Natural killer cell treated with Interleukin-12 subunit alpha and Interleukin-12 subunit beta and Interleukin-15 and Interleukin-18, amount 100 ng/mL, for 72 hours (primary cell): ENCODE measurements at regions not wholly inside any gene's neighbourhood (a gene's known extent, or its start where the extent isn't known, plus 50 kb on each side); places are given as distances from the start of the nearest gene placed in this dataset.

ENCODE experiments used
- ATAC-seq, 2 donors: fragments of 150-1000 bp; cut with Tn5 transposase in 1 of 2; sonication (Bioruptor Pico), chemical (Tn5 transposase) in 1 of 2; 2 replicates each; pipeline ENCODE4 v1.10.0; 2021
- DNase-seq: peaks from one replicate; pipeline ENCODE4 v3.0.0; 2022; ENCODE audit warnings: low spot score
- H3K27ac Mint-ChIP-seq, 2 donors: 1 replicate in 1 of 2; 2 replicates in 1 of 2; pipeline ENCODE4 v1.8.0; 2022; ENCODE audit warnings: mixed read lengths in 2 of 2, mild to moderate bottlenecking in 1 of 2, moderate library complexity in 1 of 2
- H3K27me3 Mint-ChIP-seq, 2 donors: 1 replicate in 1 of 2; 2 replicates in 1 of 2; pipeline ENCODE4 v1.8.0; 2022; ENCODE audit warnings: mixed read lengths in 2 of 2
- H3K36me3 Mint-ChIP-seq: one replicate; pipeline ENCODE4 v1.8.0; 2022; ENCODE audit warnings: mixed read lengths
- H3K4me1 Mint-ChIP-seq, 2 donors: 1 replicate in 1 of 2; 2 replicates in 1 of 2; pipeline ENCODE4 v1.8.0; 2022; ENCODE audit warnings: low read depth in 2 of 2, mixed read lengths in 2 of 2, mild to moderate bottlenecking in 1 of 2
- H3K4me3 Mint-ChIP-seq: one replicate; pipeline ENCODE4 v1.8.0; 2022; ENCODE audit warnings: mixed read lengths
- H3K9me3 Mint-ChIP-seq: 2 replicates; pipeline ENCODE4 v1.8.0; 2022; ENCODE audit warnings: mixed read lengths

DNA sequence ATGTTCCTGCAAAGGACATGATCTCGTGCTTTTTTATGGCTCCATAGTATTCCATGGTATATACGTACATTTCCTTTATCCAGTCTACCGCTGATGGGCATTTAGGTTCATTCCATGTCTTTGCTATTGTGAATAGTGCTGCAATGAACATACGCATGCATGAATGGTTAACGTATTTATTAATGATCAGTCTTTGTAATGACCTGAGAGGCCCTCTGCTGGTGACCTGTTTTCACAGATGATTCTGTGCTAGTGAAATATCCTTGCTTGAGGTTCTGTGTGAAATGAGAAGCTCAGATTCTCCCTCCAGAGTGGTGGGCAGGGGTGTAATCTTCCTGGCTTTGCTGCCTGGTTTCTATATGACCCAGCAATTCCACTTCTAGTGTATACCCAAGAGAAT, 160.2 kb upstream of the RASGRP1 start:
- Mint-ChIP-seq H3K36me3 (no peaks in the 10 kb centered on the region), H3K27me3 (peaks cover 7% of the 10 kb centered on the region in 2 donors), H3K4me1 (no peaks in the 10 kb centered on the region), H3K9me3 (no peaks in the 10 kb centered on the region), H3K4me3 (no peak overlapping the region), H3K27ac (no peak overlapping the region)
- ATAC-seq (no peak), DNase-seq (no peak)

DNA sequence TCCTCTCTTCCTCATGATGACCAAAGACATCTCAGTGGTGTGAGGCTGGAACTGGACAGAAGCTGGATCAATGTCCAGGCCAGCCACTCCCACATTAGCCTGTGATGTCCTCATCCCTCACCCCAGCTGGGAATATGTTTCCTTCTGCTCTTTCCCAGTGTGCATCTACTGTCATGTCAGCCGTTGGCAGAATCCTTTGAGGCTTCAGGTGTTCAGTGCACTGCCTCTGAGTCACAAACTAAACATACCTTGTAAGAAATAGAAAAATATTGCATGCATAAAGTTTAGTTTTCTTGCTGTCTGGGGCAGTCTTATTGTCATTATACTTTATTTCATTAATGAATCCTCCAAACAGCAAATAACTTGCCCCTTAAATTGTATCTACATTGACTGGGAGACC, 161.6 kb upstream of the RASGRP1 start:
- Mint-ChIP-seq H3K27ac (no peak overlapping the region), H3K4me3 (no peak overlapping the region), H3K36me3 (no peaks in the 10 kb centered on the region), H3K4me1 (no peaks in the 10 kb centered on the region), H3K27me3 (peaks cover 12 to 14% of the 10 kb centered on the region in 2 donors), H3K9me3 (no peaks in the 10 kb centered on the region)
- ATAC-seq = no peak
- DNase-seq = no peak

GRCh38 chr15:38733331-38733730, 168.7 kb upstream of the RASGRP1 start:
- no peak for ATAC-seq
- no peak overlapping the region for H3K27ac Mint-ChIP-seq

DNA sequence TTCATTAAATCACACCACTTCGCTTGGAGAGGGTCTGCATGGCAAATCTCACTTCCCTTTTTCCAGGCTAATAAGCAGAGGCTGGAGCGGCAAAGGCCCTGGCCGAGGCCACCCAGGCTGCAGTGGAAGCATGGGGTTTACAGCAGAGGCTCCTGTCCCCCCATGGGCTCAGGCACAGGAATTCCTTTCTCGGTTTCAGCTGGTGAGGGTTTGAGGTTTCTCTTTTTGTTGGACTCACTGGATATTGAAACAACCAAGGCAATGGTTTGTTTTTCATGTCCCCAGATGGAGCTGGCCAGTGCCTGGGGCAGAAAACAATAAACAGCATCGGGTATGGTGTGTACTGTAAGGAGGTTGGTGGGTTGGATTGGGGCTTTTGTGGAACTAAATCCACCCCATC, 175.6 kb upstream of the RASGRP1 start:
- H3K27me3 Mint-ChIP-seq = peaks cover 16 to 17% of the 10 kb centered on the region in 2 donors
- H3K4me1 Mint-ChIP-seq = no peaks in the 10 kb centered on the region
- no peak overlapping the region for H3K27ac Mint-ChIP-seq
- H3K36me3 Mint-ChIP-seq = no peaks in the 10 kb centered on the region
- DNase-seq (no peak), ATAC-seq (no peak)
- H3K9me3 Mint-ChIP-seq = no peaks in the 10 kb centered on the region
- no peak overlapping the region for H3K4me3 Mint-ChIP-seq

More at GRCh38 chr15:38733331-38733730, 168.7 kb upstream of the RASGRP1 start:
- no peaks in the 10 kb centered on the region for H3K9me3 Mint-ChIP-seq
- H3K4me1 Mint-ChIP-seq = no peaks in the 10 kb centered on the region
- no peaks in the 10 kb centered on the region for H3K36me3 Mint-ChIP-seq
- no peak overlapping the region for H3K4me3 Mint-ChIP-seq
- H3K27me3 Mint-ChIP-seq = peaks cover 18 to 24% of the 10 kb centered on the region in 2 donors
- DNase-seq = no peak

DNA sequence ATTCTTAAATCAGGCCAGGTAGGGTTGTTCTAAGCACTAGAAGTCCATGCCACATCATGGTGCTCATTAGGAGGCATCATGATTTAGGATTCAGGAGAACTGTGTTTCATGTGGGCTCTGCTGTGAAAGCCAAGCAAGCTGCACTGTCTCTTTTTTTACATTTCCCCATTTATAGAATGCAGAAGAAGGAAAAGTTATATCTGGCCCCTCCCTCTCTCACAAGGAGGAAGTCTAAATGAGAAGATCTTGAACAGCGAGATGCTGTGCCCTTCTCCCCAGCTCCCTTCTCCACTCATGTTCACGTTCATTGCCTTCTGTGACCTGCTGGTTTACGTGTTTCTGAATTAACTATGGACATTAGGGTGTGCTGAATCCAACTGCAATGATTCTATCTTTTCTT, 178.5 kb upstream of the RASGRP1 start:
- no peak overlapping the region for H3K4me3 Mint-ChIP-seq
- DNase-seq (no peak), ATAC-seq (no peak)
- H3K27me3 Mint-ChIP-seq = peaks cover 12% of the 10 kb centered on the region in 2 donors
- H3K36me3 Mint-ChIP-seq = no peaks in the 10 kb centered on the region
- no peaks in the 10 kb centered on the region for H3K4me1 Mint-ChIP-seq
- H3K9me3 Mint-ChIP-seq = no peaks in the 10 kb centered on the region
- H3K27ac Mint-ChIP-seq = no peak overlapping the region

- H3K27ac Mint-ChIP-seq = no peak overlapping the region
- DNase-seq (no peak), ATAC-seq (no peak)
- H3K4me3 Mint-ChIP-seq = no peak overlapping the region
- H3K36me3 Mint-ChIP-seq = no peaks in the 10 kb centered on the region
- peaks cover 13 to 19% of the 10 kb centered on the region in 2 donors for H3K27me3 Mint-ChIP-seq
- no peaks in the 10 kb centered on the region for H3K9me3 Mint-ChIP-seq
- no peaks in the 10 kb centered on the region for H3K4me1 Mint-ChIP-seq
These were observed 180.5 kb upstream of the RASGRP1 start for GRCh38 chr15:38745126-38745525.

- no peak overlapping the region for H3K27ac Mint-ChIP-seq
- ATAC-seq = no peak
- peaks cover 13 to 19% of the 10 kb centered on the region in 2 donors for H3K27me3 Mint-ChIP-seq
- no peak overlapping the region for H3K4me3 Mint-ChIP-seq
- no peaks in the 10 kb centered on the region for H3K9me3 Mint-ChIP-seq
- no peaks in the 10 kb centered on the region for H3K4me1 Mint-ChIP-seq
- H3K36me3 Mint-ChIP-seq = no peaks in the 10 kb centered on the region
- no peak for DNase-seq
These were observed 181.0 kb upstream of the RASGRP1 start for GRCh38 chr15:38745626-38746025.

DNA sequence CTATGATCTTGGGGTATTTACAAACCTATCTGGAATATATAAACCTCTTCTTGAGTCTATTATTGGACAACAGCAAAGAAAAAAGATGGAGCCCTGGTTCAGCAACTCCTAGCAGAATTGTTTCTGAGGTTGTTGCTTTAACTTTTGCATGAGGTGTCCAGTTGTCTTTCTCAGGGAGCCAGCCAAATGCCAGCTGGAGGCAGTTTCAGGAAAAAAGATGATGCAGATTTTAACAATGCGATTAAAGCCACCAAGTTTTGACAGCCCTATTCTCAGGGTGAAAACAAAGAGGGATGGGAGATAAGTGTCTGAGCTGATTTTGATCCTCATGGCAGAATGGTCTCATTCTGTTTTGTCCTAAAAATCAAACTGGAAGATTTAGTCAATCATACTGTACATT, 181.6 kb upstream of the RASGRP1 start:
- Mint-ChIP-seq H3K36me3 (no peaks in the 10 kb centered on the region), H3K27ac (no peak overlapping the region), H3K27me3 (peaks cover 13 to 19% of the 10 kb centered on the region in 2 donors), H3K4me1 (no peaks in the 10 kb centered on the region), H3K9me3 (no peaks in the 10 kb centered on the region), H3K4me3 (no peak overlapping the region)
- ATAC-seq = no peak
- DNase-seq = no peak

DNA sequence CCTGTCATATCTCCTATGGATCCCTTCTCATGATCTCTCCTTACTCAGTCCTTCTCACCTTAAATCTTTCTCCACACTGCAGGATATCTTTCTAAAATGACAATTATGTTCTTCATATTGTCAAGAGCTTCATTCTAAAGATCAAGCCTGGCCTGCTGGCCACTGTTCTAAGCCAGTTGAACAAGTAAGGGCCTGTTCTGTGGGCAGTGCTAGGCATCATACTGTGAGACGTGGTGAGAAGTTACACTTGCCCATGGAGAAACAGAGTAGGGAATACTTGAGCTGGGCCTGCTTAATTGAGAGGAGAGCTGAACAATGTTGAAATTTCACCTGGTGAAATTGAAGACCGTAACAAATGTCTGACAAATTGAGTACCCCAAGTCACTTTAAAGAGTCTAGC, 184.1 kb upstream of the RASGRP1 start:
- ATAC-seq = no peak
- DNase-seq = no peak
- Mint-ChIP-seq H3K4me3 (no peak overlapping the region), H3K27ac (no peak overlapping the region), H3K9me3 (no peaks in the 10 kb centered on the region), H3K36me3 (no peaks in the 10 kb centered on the region), H3K4me1 (no peaks in the 10 kb centered on the region), H3K27me3 (peaks cover 13 to 19% of the 10 kb centered on the region in 2 donors)

DNA sequence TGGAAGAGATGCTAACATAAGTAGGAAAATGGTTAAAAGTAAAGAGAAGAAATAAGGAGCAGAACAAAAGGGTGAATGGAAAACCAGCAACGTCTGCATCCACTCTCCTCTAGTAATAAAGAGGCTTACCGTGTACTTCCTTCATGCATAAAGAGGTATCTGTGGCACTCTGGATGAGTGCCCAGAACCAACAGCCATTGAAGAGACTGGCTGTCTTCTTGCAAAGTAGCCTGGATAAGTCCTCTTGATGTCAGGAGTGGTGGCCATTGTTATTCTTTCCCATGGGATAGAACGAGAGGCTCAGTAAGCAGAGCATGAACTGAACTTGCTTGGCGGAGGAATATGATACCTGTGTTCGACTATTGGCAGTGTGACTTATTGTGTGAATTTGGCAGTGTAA, 186.2 kb upstream of the RASGRP1 start:
- H3K9me3 Mint-ChIP-seq = no peaks in the 10 kb centered on the region
- no peaks in the 10 kb centered on the region for H3K4me1 Mint-ChIP-seq
- no peak overlapping the region for H3K4me3 Mint-ChIP-seq
- peaks cover 15 to 35% of the 10 kb centered on the region in 2 donors for H3K27me3 Mint-ChIP-seq
- H3K27ac Mint-ChIP-seq = no peak overlapping the region
- DNase-seq (no peak), ATAC-seq (no peak)
- no peaks in the 10 kb centered on the region for H3K36me3 Mint-ChIP-seq

DNA sequence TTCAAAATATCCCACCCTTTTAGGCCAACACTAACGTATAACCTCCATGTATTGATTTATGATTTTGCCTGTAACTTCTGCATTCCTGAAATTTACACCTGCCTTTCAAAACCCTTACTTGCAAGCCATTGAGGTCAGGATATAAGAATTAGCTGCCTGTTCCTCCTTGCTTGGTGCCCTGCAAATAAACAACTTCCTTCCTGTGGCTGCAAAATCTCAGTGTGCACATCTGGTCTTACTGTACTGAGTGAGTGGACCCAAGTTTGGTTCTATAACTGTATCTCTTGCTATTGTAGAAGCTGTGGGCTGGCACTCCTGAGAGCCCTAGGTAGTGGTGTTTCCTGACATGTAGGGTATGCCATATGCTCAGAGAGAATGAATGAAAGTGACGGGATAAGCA, 191.1 kb upstream of the RASGRP1 start:
- Mint-ChIP-seq H3K4me3 (no peak overlapping the region), H3K36me3 (no peaks in the 10 kb centered on the region), H3K9me3 (no peaks in the 10 kb centered on the region), H3K27me3 (peaks cover 28 to 45% of the 10 kb centered on the region in 2 donors), H3K27ac (no peak overlapping the region), H3K4me1 (no peaks in the 10 kb centered on the region)
- ATAC-seq = no peak
- no peak for DNase-seq

GRCh38 chr15:38756441-38756840, 191.8 kb upstream of the RASGRP1 start:
- no peak for ATAC-seq
- H3K36me3 Mint-ChIP-seq = no peaks in the 10 kb centered on the region
- no peaks in the 10 kb centered on the region for H3K9me3 Mint-ChIP-seq
- H3K4me3 Mint-ChIP-seq = no peak overlapping the region
- no peak for DNase-seq
- no peak overlapping the region for H3K27ac Mint-ChIP-seq
- H3K4me1 Mint-ChIP-seq = no peaks in the 10 kb centered on the region
- peaks cover 28 to 45% of the 10 kb centered on the region in 2 donors for H3K27me3 Mint-ChIP-seq

GRCh38 chr15:38758043-38758442, 193.4 kb upstream of the RASGRP1 start:
- ATAC-seq = no peak
- Mint-ChIP-seq H3K4me3 (no peak overlapping the region), H3K36me3 (no peaks in the 10 kb centered on the region), H3K27ac (no peak overlapping the region), H3K4me1 (no peaks in the 10 kb centered on the region), H3K9me3 (no peaks in the 10 kb centered on the region), H3K27me3 (peaks cover 25 to 45% of the 10 kb centered on the region in 2 donors)
- no peak for DNase-seq

GRCh38 chr15:38761681-38762080, 197.1 kb upstream of the RASGRP1 start:
- Mint-ChIP-seq H3K4me1 (no peaks in the 10 kb centered on the region), H3K9me3 (no peaks in the 10 kb centered on the region), H3K4me3 (no peak overlapping the region), H3K36me3 (no peaks in the 10 kb centered on the region), H3K27ac (no peak overlapping the region), H3K27me3 (peaks cover 11 to 24% of the 10 kb centered on the region in 2 donors)
- ATAC-seq (no peak), DNase-seq (no peak)

- Mint-ChIP-seq H3K4me1 (no peaks in the 10 kb centered on the region), H3K36me3 (no peaks in the 10 kb centered on the region), H3K27ac (no peak overlapping the region), H3K27me3 (peaks cover 14 to 21% of the 10 kb centered on the region in 2 donors), H3K9me3 (no peaks in the 10 kb centered on the region), H3K4me3 (no peak overlapping the region)
- DNase-seq = no peak
- ATAC-seq = no peak
These were observed 204.4 kb upstream of the RASGRP1 start for GRCh38 chr15:38768970-38769369.
